HG03159 (cell line): ENCODE measurements at regions not wholly inside any gene's neighbourhood (a gene's known extent, or its start where the extent isn't known, plus 50 kb on each side); places are given as distances from the start of the nearest gene placed in this dataset.

Experiments
- ATAC-seq: cut with Tn5 transposase; IDR thresholded peaks from one replicate; pipeline ENCODE4 v1.9.1; 2021; ENCODE audit warnings: mild to moderate bottlenecking, moderate library complexity; ENCODE audit not compliant: unreplicated experiment

GRCh38 chr4:154107337-154107736 is 318.5 kb upstream of the SFRP2 start:
- no peak for ATAC-seq

- no peak for ATAC-seq
Measured at GRCh38 chr4:154088741-154089140, 299.9 kb upstream of the SFRP2 start.

GRCh38 chr4:154086247-154086646 is 297.4 kb upstream of the SFRP2 start:
- ATAC-seq = no peak

GRCh38 chr4:154084864-154085263 is 296.0 kb upstream of the SFRP2 start:
- ATAC-seq = no peak

GRCh38 chr4:154082760-154083535 is 294.1 kb upstream of the SFRP2 start:
- peak; percentile 73 for ATAC-seq

- no peak for ATAC-seq
Measured at GRCh38 chr4:154081391-154081790, 292.5 kb upstream of the SFRP2 start.

GRCh38 chr4:154078504-154079350 is 289.8 kb upstream of the SFRP2 start:
- no peak for ATAC-seq

GRCh38 chr4:154076921-154077320 is 288.0 kb upstream of the SFRP2 start:
- no peak for ATAC-seq

GRCh38 chr4:154073107-154073822 is 284.4 kb upstream of the SFRP2 start:
- ATAC-seq = no peak

- no peak for ATAC-seq
Measured at GRCh38 chr4:154067786-154068185, 278.9 kb upstream of the SFRP2 start.

GRCh38 chr4:154065368-154065767 is 276.5 kb upstream of the SFRP2 start:
- ATAC-seq = no peak

- no peak for ATAC-seq
Measured at GRCh38 chr4:154064244-154064643, 275.4 kb upstream of the SFRP2 start.

- no peak for ATAC-seq
Measured at GRCh38 chr4:154049457-154050181, 260.7 kb upstream of the SFRP2 start.

GRCh38 chr4:154047733-154048132 is 258.9 kb upstream of the SFRP2 start:
- no peak for ATAC-seq

GRCh38 chr4:154044742-154045485 is 256.0 kb upstream of the SFRP2 start:
- ATAC-seq = no peak

- ATAC-seq = no peak
Measured at GRCh38 chr4:154044108-154044531, 255.2 kb upstream of the SFRP2 start.

GRCh38 chr4:154041640-154042039 is 252.8 kb upstream of the SFRP2 start:
- no peak for ATAC-seq

- no peak for ATAC-seq
Measured at GRCh38 chr4:154039435-154040343, 250.8 kb upstream of the SFRP2 start.

- ATAC-seq = no peak
Measured at GRCh38 chr4:154036856-154037255, 248.0 kb upstream of the SFRP2 start.
